ENCODE measurements at regions not wholly inside any gene's neighbourhood (a gene's known extent, or its start where the extent isn't known, plus 50 kb on each side); places are given as distances from the start of the nearest gene placed in this dataset.

GRCh38 chr10:64062793-64063192 is 541.6 kb downstream of the REEP3 start:
- in situ Hi-C loops (cut with MboI; ENCODE audit: low sequenced_read_pairs): no loop called here

GRCh38 chr10:64067009-64067606 is 545.9 kb downstream of the REEP3 start:
- in situ Hi-C loops (cut with MboI; ENCODE audit: low sequenced_read_pairs): no loop called here

GRCh38 chr10:64067859-64068258 is 546.7 kb downstream of the REEP3 start:
- in situ Hi-C loops (cut with MboI; ENCODE audit: low sequenced_read_pairs): no loop called here

- in situ Hi-C loops (cut with MboI; ENCODE audit: low sequenced_read_pairs): no loop called here
These were observed 549.0 kb downstream of the REEP3 start for GRCh38 chr10:64070241-64070640.

GRCh38 chr10:64071218-64071617 is 550.0 kb downstream of the REEP3 start:
- in situ Hi-C loops (cut with MboI; ENCODE audit: low sequenced_read_pairs): no loop called here

GRCh38 chr10:64075604-64076003 is 554.4 kb downstream of the REEP3 start:
- in situ Hi-C loops (cut with MboI; ENCODE audit: low sequenced_read_pairs): no loop called here

- in situ Hi-C loops (cut with MboI; ENCODE audit: low sequenced_read_pairs): no loop called here
These were observed 555.2 kb downstream of the REEP3 start for GRCh38 chr10:64076322-64076940.

- in situ Hi-C loops (cut with MboI; ENCODE audit: low sequenced_read_pairs): no loop called here
These were observed 558.1 kb downstream of the REEP3 start for GRCh38 chr10:64079341-64079740.

- in situ Hi-C loops (cut with MboI; ENCODE audit: low sequenced_read_pairs): no loop called here
These were observed 558.9 kb downstream of the REEP3 start for GRCh38 chr10:64080071-64080470.

GRCh38 chr10:64081947-64082482 is 560.8 kb downstream of the REEP3 start:
- in situ Hi-C loops (cut with MboI; ENCODE audit: low sequenced_read_pairs): no loop called here

GRCh38 chr10:64086083-64086767 is 565.0 kb downstream of the REEP3 start:
- in situ Hi-C loops (cut with MboI; ENCODE audit: low sequenced_read_pairs): no loop called here

GRCh38 chr10:64089648-64090047 is 568.4 kb downstream of the REEP3 start:
- in situ Hi-C loops (cut with MboI; ENCODE audit: low sequenced_read_pairs): no loop called here

GRCh38 chr10:64090865-64091264 is 569.7 kb downstream of the REEP3 start:
- in situ Hi-C loops (cut with MboI; ENCODE audit: low sequenced_read_pairs): no loop called here

- in situ Hi-C loops (cut with MboI; ENCODE audit: low sequenced_read_pairs): no loop called here
These were observed 570.7 kb downstream of the REEP3 start for GRCh38 chr10:64091897-64092296.

GRCh38 chr10:64093304-64093703 is 572.1 kb downstream of the REEP3 start:
- in situ Hi-C loops (cut with MboI; ENCODE audit: low sequenced_read_pairs): no loop called here

GRCh38 chr10:64093946-64094535 is 572.8 kb downstream of the REEP3 start:
- in situ Hi-C loops (cut with MboI; ENCODE audit: low sequenced_read_pairs): no loop called here

- in situ Hi-C loops (cut with MboI; ENCODE audit: low sequenced_read_pairs): no loop called here
These were observed 575.7 kb downstream of the REEP3 start for GRCh38 chr10:64096941-64097340.

- in situ Hi-C loops (cut with MboI; ENCODE audit: low sequenced_read_pairs): no loop called here
These were observed 576.4 kb downstream of the REEP3 start for GRCh38 chr10:64097391-64098122.

GRCh38 chr10:64098994-64099393 is 577.8 kb downstream of the REEP3 start:
- in situ Hi-C loops (cut with MboI; ENCODE audit: low sequenced_read_pairs): no loop called here

GRCh38 chr10:64101606-64102263 is 580.5 kb downstream of the REEP3 start:
- in situ Hi-C loops (cut with MboI; ENCODE audit: low sequenced_read_pairs): no loop called here

GRCh38 chr10:64102264-64102633 is 581.0 kb downstream of the REEP3 start:
- in situ Hi-C loops (cut with MboI; ENCODE audit: low sequenced_read_pairs): no loop called here

Data from HL-60/S4 treated with phorbol 12-myristate 13-acetate at 8.2 ng/mL for 4 days and 3 days (cell line).